Cardiac muscle cell (in vitro differentiated cells and primary cell): ENCODE measurements at regions not wholly inside any gene's neighbourhood (a gene's known extent, or its start where the extent isn't known, plus 50 kb on each side); places are given as distances from the start of the nearest gene placed in this dataset.
A peak's percentile ranks its signal among the peaks of the same experiment; 100 is the strongest.
"Not testable (repeated sequence)": the region's sequence is repeated elsewhere in the genome, so short reads cannot be mapped to it uniquely, and the experiment has no call there.

Experiments
- DNase-seq, 2 donors: peaks; one replicate each; pipeline versions ENCODE4 v3.0.0 to v3.0.0-alpha.2; 2010 to 2017; ENCODE audit warnings: low read depth in 1 of 2, low spot score in 1 of 2
- H3K27ac ChIP-seq: fragments of 200-600 bp; sonication (generic); 2 replicates; pipeline ENCODE4 v1.5.1; 2016
- H3K27me3 ChIP-seq: fragments of 200-600 bp; sonication (generic); 2 replicates; pipeline ENCODE4 v1.6.0; 2016; ENCODE audit warnings: control low read depth
- H3K36me3 ChIP-seq: fragments of 200-600 bp; sonication (generic); 2 replicates; pipeline ENCODE4 v1.5.1; 2016; ENCODE audit warnings: control low read depth
- H3K4me1 ChIP-seq: fragments of 200-600 bp; sonication (generic); 2 replicates; pipeline ENCODE4 v1.8.1; 2017; ENCODE audit warnings: low read depth, mild to moderate bottlenecking, mixed run types
- H3K4me3 ChIP-seq: fragments of 200-600 bp; sonication (generic); 2 replicates; pipeline ENCODE4 v1.5.1; 2016; ENCODE audit warnings: mild to moderate bottlenecking
- H3K9me3 ChIP-seq: fragments of 200-600 bp; sonication (generic); 2 replicates; pipeline ENCODE4 v1.5.1; 2017; ENCODE audit warnings: low read depth, mild to moderate bottlenecking, control low read depth
- CTCF ChIP-seq: IDR thresholded peaks from 2 replicates; pipeline ENCODE4 v1.5.1; 2012; ENCODE audit warnings: low read depth, mild to moderate bottlenecking, low read length

- H3K9me3 ChIP-seq = no peaks in the 10 kb centered on the region
- TF ChIP-seq CTCF = no peak
- H3K27me3 ChIP-seq = peaks cover 98% of the 10 kb centered on the region
- no peaks in the 10 kb centered on the region for H3K36me3 ChIP-seq
- no peak overlapping the region for H3K27ac ChIP-seq
- DNase-seq = peak in 1 of 2 donors; percentile 38
- peak overlapping the region; percentile 21 for H3K4me3 ChIP-seq
- peaks cover 10% of the 10 kb centered on the region for H3K4me1 ChIP-seq
These were observed 165.9 kb upstream of the CACNA1E start for GRCh38 chr1:181317261-181317930.

GRCh38 chr1:181318022-181318857 is 165.1 kb upstream of the CACNA1E start:
- peak; percentile 2 to 54 for DNase-seq
- Histone ChIP-seq H3K27me3 (peaks cover 93% of the 10 kb centered on the region), H3K9me3 (no peaks in the 10 kb centered on the region), H3K27ac (no peak overlapping the region), H3K4me3 (peak overlapping the region; percentile 21), H3K36me3 (no peaks in the 10 kb centered on the region), H3K4me1 (peaks cover 10% of the 10 kb centered on the region)
- TF ChIP-seq CTCF = no peak

- Histone ChIP-seq H3K27me3 (peaks cover 87% of the 10 kb centered on the region), H3K9me3 (no peaks in the 10 kb centered on the region), H3K4me3 (no peak overlapping the region), H3K27ac (no peak overlapping the region), H3K4me1 (peaks cover 10% of the 10 kb centered on the region), H3K36me3 (no peaks in the 10 kb centered on the region)
- TF ChIP-seq CTCF = no peak
- DNase-seq = peak in 1 of 2 donors; percentile 2
These were observed 164.5 kb upstream of the CACNA1E start for GRCh38 chr1:181318858-181319235.

- DNase-seq = no peak
- Histone ChIP-seq H3K36me3 (no peaks in the 10 kb centered on the region), H3K9me3 (no peaks in the 10 kb centered on the region), H3K4me3 (no peak overlapping the region), H3K27me3 (peaks cover 76% of the 10 kb centered on the region), H3K27ac (no peak overlapping the region), H3K4me1 (peaks cover 10% of the 10 kb centered on the region)
- no peak for TF ChIP-seq CTCF
These were observed 163.4 kb upstream of the CACNA1E start for GRCh38 chr1:181319907-181320306.

- no peak for TF ChIP-seq CTCF
- Histone ChIP-seq H3K4me1 (no peaks in the 10 kb centered on the region), H3K9me3 (no peaks in the 10 kb centered on the region), H3K4me3 (no peak overlapping the region), H3K27ac (no peak overlapping the region), H3K27me3 (peaks cover 25% of the 10 kb centered on the region), H3K36me3 (no peaks in the 10 kb centered on the region)
- DNase-seq = no peak
These were observed 158.3 kb upstream of the CACNA1E start for GRCh38 chr1:181324797-181325616.

GRCh38 chr1:181325765-181326164 is 157.6 kb upstream of the CACNA1E start:
- H3K9me3 ChIP-seq, H3K36me3 ChIP-seq, H3K4me1 ChIP-seq, DNase-seq, H3K27ac ChIP-seq, H3K4me3 ChIP-seq: not testable (repeated sequence)
- peaks cover 18% of the 10 kb centered on the region for H3K27me3 ChIP-seq
